Body of pancreas (tissue), 4 donors: ENCODE measurements at regions not wholly inside any gene's neighbourhood (a gene's known extent, or its start where the extent isn't known, plus 50 kb on each side); places are given as distances from the start of the nearest gene placed in this dataset.

Experiments used
- ATAC-seq: fragments of 150-250 bp; one replicate; pipeline ENCODE4 v1.9.1; 2016
- DNase-seq, 4 donors: peaks; one replicate each; pipeline ENCODE4 v3.0.0-alpha.2; 2019
- H3K27ac ChIP-seq, 4 donors: fragments of 200-600 bp; sonication (generic); 1 replicate in 3 of 4; 2 replicates in 1 of 4; pipeline versions ENCODE4 v1.5.1 to v1.6.1; 2016 to 2019; ENCODE audit warnings: mild to moderate bottlenecking in 1 of 4, mixed read lengths in 1 of 4, moderate library complexity in 1 of 4
- H3K27me3 ChIP-seq, 2 donors: fragments of 200-600 bp; sonication (generic); one replicate each; pipeline ENCODE4 v1.6.0; 2016; ENCODE audit warnings: mild to moderate bottlenecking in 1 of 2
- H3K36me3 ChIP-seq, 2 donors: fragments of 200-600 bp; sonication (generic); replicated peaks in 1 of 2; 2 replicates each; pipeline ENCODE4 v1.5.1; 2016; ENCODE audit warnings: low read depth in 2 of 2; ENCODE audit not compliant: insufficient read depth in 1 of 2
- H3K4me1 ChIP-seq: fragments of 200-600 bp; sonication (generic); one replicate; pipeline ENCODE4 v1.6.0; 2016
- H3K4me3 ChIP-seq, 2 donors: fragments of 200-600 bp; sonication (generic); 1 replicate in 1 of 2; 2 replicates in 1 of 2; pipeline ENCODE4 v1.5.1; 2016 to 2019
- H3K9me3 ChIP-seq, 3 donors: fragments of 200-600 bp; sonication (generic); 1 replicate in 2 of 3; 2 replicates in 1 of 3; pipeline ENCODE4 v1.5.1; 2016
- CTCF ChIP-seq, 7 experiments: fragments of 450-650 bp in 4 of 7; fragments of 200-600 bp in 3 of 7; sonication (generic) in 3 of 7; IDR thresholded peaks; one replicate each; pipeline ENCODE4 v1.5.1; 2016 to 2019; ENCODE audit warnings: antibody characterized with exemption in 7 of 7
- POLR2A ChIP-seq, 3 donors: fragments of 450-650 bp; IDR thresholded peaks; one replicate each; pipeline ENCODE4 v1.6.1; 2016; ENCODE audit warnings: antibody characterized with exemption in 3 of 3, mild to moderate bottlenecking in 2 of 3
- WGBS, 2 donors: methylation state at CpG; one replicate each; pipeline ENCODE4 v1.1.5; 2017; 5-methylcytosine and 5-hydroxymethylcytosine counted together
- intact Hi-C: fragments of 100-400 bp; cut with DNase I; formaldehyde crosslinking; loops from one replicate; pipeline ENCODE4 v1.15.1; 2023

- no peaks in the 10 kb centered on the region for H3K4me1 ChIP-seq
- no peaks in the 10 kb centered on the region for H3K36me3 ChIP-seq
- no peaks in the 10 kb centered on the region for H3K27me3 ChIP-seq
- DNase-seq (no peak), ATAC-seq (no peak)
- H3K9me3 ChIP-seq = no peaks in the 10 kb centered on the region
- no peak overlapping the region for H3K27ac ChIP-seq
- H3K4me3 ChIP-seq = no peak overlapping the region
- TF ChIP-seq CTCF (IDR thresholded peaks at IDR 0.05) = no peak
- TF ChIP-seq POLR2A (IDR thresholded peaks at IDR 0.05) = no peak
- intact Hi-C loops = no loop called here
These were observed 151.4 kb upstream of the PRPS1L1 start for GRCh38 chr7:18179093-18179492.

DNA sequence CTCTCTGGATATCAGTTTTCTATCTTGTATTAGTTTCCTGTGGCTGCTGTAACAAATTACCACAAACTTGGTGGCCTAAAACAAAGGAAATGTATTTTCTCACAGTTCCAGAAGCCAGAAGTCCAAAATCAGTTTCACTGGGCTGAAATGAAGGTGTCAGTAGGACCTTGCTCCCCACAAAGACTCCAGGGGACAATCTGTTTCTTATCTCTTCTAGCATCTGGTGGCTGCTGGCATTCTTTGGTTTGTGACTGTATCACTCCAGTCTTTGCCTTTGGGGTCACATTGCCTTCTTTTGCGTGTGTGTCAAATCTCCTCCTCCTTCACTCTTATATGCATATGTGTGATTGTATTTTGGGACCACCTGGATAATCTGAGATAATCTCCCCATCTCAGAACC lies 153.0 kb upstream of the PRPS1L1 start:
- ATAC-seq = no peak
- DNase-seq = no peak
- intact Hi-C loops = no loop called here
- TF ChIP-seq POLR2A (IDR thresholded peaks at IDR 0.05) (no peak), CTCF (IDR thresholded peaks at IDR 0.05) (no peak)
- Histone ChIP-seq H3K4me3 (no peak overlapping the region), H3K9me3 (no peaks in the 10 kb centered on the region), H3K36me3 (no peaks in the 10 kb centered on the region), H3K27ac (no peak overlapping the region), H3K4me1 (no peaks in the 10 kb centered on the region), H3K27me3 (no peaks in the 10 kb centered on the region)
- 68 to 96% methylated on average over 1 of the region's 1 CpG for WGBS, 2 donors

GRCh38 chr7:18189500-18190126 lies 162.0 kb upstream of the PRPS1L1 start:
- no peak overlapping the region for H3K4me3 ChIP-seq
- TF ChIP-seq POLR2A (IDR thresholded peaks at IDR 0.05) = no peak
- no peak for TF ChIP-seq CTCF (IDR thresholded peaks at IDR 0.05)
- H3K27me3 ChIP-seq = no peaks in the 10 kb centered on the region
- H3K36me3 ChIP-seq = no peaks in the 10 kb centered on the region
- H3K9me3 ChIP-seq = no peaks in the 10 kb centered on the region
- intact Hi-C loops = no loop called here
- DNase-seq = no peak
- no peak for ATAC-seq
- H3K4me1 ChIP-seq = no peaks in the 10 kb centered on the region
- 62 to 63% methylated on average over 5 of the region's 5 CpGs for WGBS, 2 donors
- H3K27ac ChIP-seq = no peak overlapping the region

DNA sequence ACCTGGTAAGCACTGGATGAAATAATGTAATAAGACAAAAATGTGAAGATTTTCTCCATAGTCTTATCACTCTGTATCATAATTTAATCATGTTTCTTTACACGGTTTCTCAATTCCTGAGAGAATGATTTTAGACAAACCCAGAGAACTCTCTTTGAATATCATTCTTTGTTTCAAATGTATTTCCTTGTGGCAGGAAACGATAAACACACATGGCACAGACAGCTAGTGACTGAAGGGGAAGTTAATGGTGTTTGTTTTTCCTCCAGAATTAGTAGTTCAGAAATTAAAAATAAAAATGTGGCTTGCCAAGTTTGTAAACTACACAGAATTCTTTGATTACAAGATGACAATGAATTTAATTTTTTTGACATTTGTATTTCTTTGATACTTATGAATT lies 163.7 kb upstream of the PRPS1L1 start:
- no peaks in the 10 kb centered on the region for H3K4me1 ChIP-seq
- H3K27me3 ChIP-seq = no peaks in the 10 kb centered on the region
- peak overlapping the region in 2 of 4 donors; percentile 12 to 32 for H3K27ac ChIP-seq
- H3K9me3 ChIP-seq = no peaks in the 10 kb centered on the region
- 2 to 4% methylated on average over 2 of the region's 2 CpGs for WGBS, 2 donors
- no peaks in the 10 kb centered on the region for H3K36me3 ChIP-seq
- no peak for ATAC-seq
- no peak for DNase-seq
- TF ChIP-seq POLR2A (IDR thresholded peaks at IDR 0.05) (no peak), CTCF (IDR thresholded peaks at IDR 0.05) (no peak)
- no peak overlapping the region for H3K4me3 ChIP-seq
- intact Hi-C loops = no loop called here

GRCh38 chr7:18191862-18192625 lies 164.4 kb upstream of the PRPS1L1 start:
- peak; percentile 74 for ATAC-seq
- no peak for DNase-seq
- intact Hi-C loops = no loop called here
- H3K36me3 ChIP-seq = no peaks in the 10 kb centered on the region
- no peaks in the 10 kb centered on the region for H3K27me3 ChIP-seq
- TF ChIP-seq POLR2A (IDR thresholded peaks at IDR 0.05) = no peak
- no peak for TF ChIP-seq CTCF (IDR thresholded peaks at IDR 0.05)
- H3K4me3 ChIP-seq = no peak overlapping the region
- 36 to 44% methylated on average over 8 of the region's 8 CpGs for WGBS, 2 donors
- H3K4me1 ChIP-seq = no peaks in the 10 kb centered on the region
- no peaks in the 10 kb centered on the region for H3K9me3 ChIP-seq
- peak overlapping the region in 1 of 4 donors; percentile 32 for H3K27ac ChIP-seq
